ENCODE measurements at regions not wholly inside any gene's neighbourhood (a gene's known extent, or its start where the extent isn't known, plus 50 kb on each side); places are given as distances from the start of the nearest gene placed in this dataset.

- Histone ChIP-seq H3K27ac (no peak overlapping the region), H3K79me2 (ENCODE audit: insufficient read depth, low read depth) (no peaks in the 10 kb centered on the region)
Measured at GRCh38 chr1:98030976-98031375, 110.1 kb upstream of the DPYD start.

GRCh38 chr1:98030483-98030882 lies 109.6 kb upstream of the DPYD start:
- H3K4me1 ChIP-seq (ENCODE audit: low read depth, poor library complexity, severe bottlenecking): no peaks in the 10 kb centered on the region
- H4K20me1 ChIP-seq (ENCODE audit: insufficient read depth): no peaks in the 10 kb centered on the region
- no peaks in the 10 kb centered on the region for H3K79me2 ChIP-seq (ENCODE audit: insufficient read depth, low read depth)
- no peak for TF ChIP-seq CTCF (conservative IDR thresholded peaks at IDR 0.05; ENCODE audit: low read depth, low read length)
- H3K4me3 ChIP-seq (IDR thresholded peaks at IDR 0.05; ENCODE audit: insufficient read depth, low read depth, low read length): no peak overlapping the region
- no peak overlapping the region for H3K27ac ChIP-seq
- H2AFZ ChIP-seq (ENCODE audit: low read depth): no peak overlapping the region
- no peaks in the 10 kb centered on the region for H3K27me3 ChIP-seq (ENCODE audit: insufficient read depth, low read depth)
- H3K4me2 ChIP-seq: no peak overlapping the region
- H3K36me3 ChIP-seq (ENCODE audit: insufficient read depth): no peaks in the 10 kb centered on the region
- no peak overlapping the region for H3K9ac ChIP-seq

More at GRCh38 chr1:98030976-98031375, 110.1 kb upstream of the DPYD start:
- H3K27me3 ChIP-seq (ENCODE audit: insufficient read depth, low read depth): no peaks in the 10 kb centered on the region
- H3K9ac ChIP-seq: no peak overlapping the region
- H3K4me1 ChIP-seq (ENCODE audit: low read depth, poor library complexity, severe bottlenecking): no peaks in the 10 kb centered on the region
- no peaks in the 10 kb centered on the region for H3K36me3 ChIP-seq (ENCODE audit: insufficient read depth)
- H3K4me2 ChIP-seq: no peak overlapping the region
- H4K20me1 ChIP-seq (ENCODE audit: insufficient read depth): no peaks in the 10 kb centered on the region
- H2AFZ ChIP-seq (ENCODE audit: low read depth): no peak overlapping the region
- no peak overlapping the region for H3K4me3 ChIP-seq (IDR thresholded peaks at IDR 0.05; ENCODE audit: insufficient read depth, low read depth, low read length)
- no peak for TF ChIP-seq CTCF (conservative IDR thresholded peaks at IDR 0.05; ENCODE audit: low read depth, low read length)

GRCh38 chr1:98028800-98029199 lies 108.0 kb upstream of the DPYD start:
- no peak overlapping the region for H3K27ac ChIP-seq
- H3K4me2 ChIP-seq: no peak overlapping the region

GRCh38 chr1:98027103-98027705 lies 106.4 kb upstream of the DPYD start:
- Histone ChIP-seq H4K20me1 (ENCODE audit: insufficient read depth) (no peaks in the 10 kb centered on the region), H3K4me3 (IDR thresholded peaks at IDR 0.05; ENCODE audit: insufficient read depth, low read depth, low read length) (no peak overlapping the region), H3K27me3 (ENCODE audit: insufficient read depth, low read depth) (no peaks in the 10 kb centered on the region), H3K79me2 (ENCODE audit: insufficient read depth, low read depth) (no peaks in the 10 kb centered on the region), H3K27ac (no peak overlapping the region), H3K4me1 (ENCODE audit: low read depth, poor library complexity, severe bottlenecking) (no peaks in the 10 kb centered on the region), H3K36me3 (ENCODE audit: insufficient read depth) (no peaks in the 10 kb centered on the region), H2AFZ (ENCODE audit: low read depth) (no peak overlapping the region), H3K4me2 (no peak overlapping the region), H3K9ac (no peak overlapping the region)
- no peak for TF ChIP-seq CTCF (conservative IDR thresholded peaks at IDR 0.05; ENCODE audit: low read depth, low read length)

More at GRCh38 chr1:98028800-98029199, 108.0 kb upstream of the DPYD start:
- H4K20me1 ChIP-seq (ENCODE audit: insufficient read depth): no peaks in the 10 kb centered on the region
- H3K27me3 ChIP-seq (ENCODE audit: insufficient read depth, low read depth): no peaks in the 10 kb centered on the region
- H3K79me2 ChIP-seq (ENCODE audit: insufficient read depth, low read depth): no peaks in the 10 kb centered on the region
- no peak for TF ChIP-seq CTCF (conservative IDR thresholded peaks at IDR 0.05; ENCODE audit: low read depth, low read length)
- H3K9ac ChIP-seq: no peak overlapping the region
- H2AFZ ChIP-seq (ENCODE audit: low read depth): no peak overlapping the region
- H3K4me1 ChIP-seq (ENCODE audit: low read depth, poor library complexity, severe bottlenecking): no peaks in the 10 kb centered on the region
- H3K36me3 ChIP-seq (ENCODE audit: insufficient read depth): no peaks in the 10 kb centered on the region
- no peak overlapping the region for H3K4me3 ChIP-seq (IDR thresholded peaks at IDR 0.05; ENCODE audit: insufficient read depth, low read depth, low read length)

All from KMS-11 (cell line).